ENCODE measurements at regions not wholly inside any gene's neighbourhood (a gene's known extent, or its start where the extent isn't known, plus 50 kb on each side); places are given as distances from the start of the nearest gene placed in this dataset.

DNA sequence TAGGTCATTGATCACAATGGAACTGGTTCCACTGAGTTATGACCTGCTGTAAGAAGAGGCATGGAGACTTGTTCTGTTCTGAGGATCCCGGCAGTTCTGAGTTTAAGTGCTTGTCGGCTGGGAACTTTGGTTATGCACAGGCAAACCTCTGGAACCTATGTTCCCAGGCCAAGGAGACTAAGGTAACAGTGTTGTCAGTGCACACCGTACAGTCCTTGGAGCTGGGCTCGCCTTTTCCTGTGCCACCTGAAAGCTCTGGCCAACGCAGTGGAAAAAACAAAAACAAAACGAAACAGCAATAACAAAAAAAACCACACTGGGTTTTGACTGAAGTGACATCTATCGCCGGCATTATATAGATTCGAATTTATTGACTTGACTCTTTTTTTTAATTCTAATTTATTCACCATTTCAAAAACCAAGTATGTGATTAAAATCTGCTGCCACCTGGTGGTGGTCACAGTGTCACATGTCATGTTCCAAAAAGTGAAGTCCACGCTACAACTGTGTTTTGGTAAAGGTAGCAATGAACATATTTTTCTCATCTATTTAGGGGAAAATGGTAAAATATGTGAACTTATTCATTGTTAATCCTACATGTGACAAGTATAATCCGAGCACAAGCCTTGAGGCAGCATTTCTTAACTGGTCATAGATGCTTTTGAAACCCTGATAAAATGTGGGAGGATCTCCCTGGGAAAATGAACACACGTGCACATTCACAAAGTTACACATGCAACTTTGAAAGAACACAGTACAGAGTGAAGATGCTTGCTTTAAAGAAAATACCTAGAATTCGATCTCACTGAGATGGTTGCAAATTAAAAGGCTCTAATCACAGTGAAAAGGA, 113.8 kb upstream of the PPP2R2D start (continued):
- TF ChIP-seq TCF12 (IDR thresholded peaks at IDR 0.05; ENCODE audit: low read depth, low read length) = no peak
- TF ChIP-seq, protein P1, sequence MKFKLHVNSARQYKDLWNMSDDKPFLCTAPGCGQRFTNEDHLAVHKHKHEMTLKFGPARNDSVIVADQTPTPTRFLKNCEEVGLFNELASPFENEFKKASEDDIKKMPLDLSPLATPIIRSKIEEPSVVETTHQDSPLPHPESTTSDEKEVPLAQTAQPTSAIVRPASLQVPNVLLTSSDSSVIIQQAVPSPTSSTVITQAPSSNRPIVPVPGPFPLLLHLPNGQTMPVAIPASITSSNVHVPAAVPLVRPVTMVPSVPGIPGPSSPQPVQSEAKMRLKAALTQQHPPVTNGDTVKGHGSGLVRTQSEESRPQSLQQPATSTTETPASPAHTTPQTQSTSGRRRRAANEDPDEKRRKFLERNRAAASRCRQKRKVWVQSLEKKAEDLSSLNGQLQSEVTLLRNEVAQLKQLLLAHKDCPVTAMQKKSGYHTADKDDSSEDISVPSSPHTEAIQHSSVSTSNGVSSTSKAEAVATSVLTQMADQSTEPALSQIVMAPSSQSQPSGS (IDR thresholded peaks at IDR 0.05; ENCODE audit: low read length) = no peak

DNA sequence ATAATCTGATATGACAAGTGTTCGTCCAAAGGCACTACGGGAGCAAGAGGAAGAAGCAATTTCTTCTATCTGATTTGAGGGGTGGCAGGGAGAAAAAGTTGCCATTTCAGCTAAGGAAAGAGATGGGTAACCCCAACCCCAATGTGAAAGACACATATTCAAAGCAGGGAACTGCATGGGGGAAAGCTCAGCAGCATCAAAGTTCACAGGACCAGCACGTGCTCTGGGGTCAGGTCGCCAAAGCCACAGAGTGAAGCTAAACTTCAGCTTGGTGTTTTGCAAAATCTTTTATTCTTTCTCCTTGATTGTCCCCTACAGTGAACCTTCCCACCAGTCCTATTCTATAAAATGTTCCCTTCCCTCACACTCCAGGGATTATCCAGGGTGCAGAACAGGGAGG, 112.8 kb upstream of the PPP2R2D start:
- SMC1A ChIA-PET (ENCODE audit: uncharacterized antibody, unreplicated experiment) = interaction anchor here (1.2 to 3.2 kb wide), 2 partner anchors 33 to 334 kb away, joined by 4 to 13 read pairs; no protein-coding TSS in a partner anchor
- Histone ChIP-seq H3K4me2 (ENCODE audit: control insufficient read depth, insufficient read depth) (no peak overlapping the region), H3K9me3 (replicated peaks; ENCODE audit: control insufficient read depth, insufficient read depth, low read length) (no peaks in the 10 kb centered on the region; the same call in 2 of the 3 replicates), H3K4me3 (no peak overlapping the region), H3K4me1 (ENCODE audit: control insufficient read depth, insufficient read depth, low read length) (no peaks in the 10 kb centered on the region), H3K79me2 (ENCODE audit: control insufficient read depth, insufficient read depth, low read length) (no peaks in the 10 kb centered on the region), H2AFZ (ENCODE audit: control insufficient read depth, low read depth, low read length) (no peak overlapping the region), H3K36me3 (ENCODE audit: control insufficient read depth in 2 of 2, insufficient read depth in 2 of 2, low read length in 1 of 2) (no peaks in the 10 kb centered on the region), H3K27me3 (replicated peaks in 1 of 2; ENCODE audit: control insufficient read depth in 2 of 2, insufficient read depth in 2 of 2, low read length in 1 of 2) (no peaks in the 10 kb centered on the region), H3K9ac (ENCODE audit: control insufficient read depth, insufficient read depth, low read length) (no peak overlapping the region), H3K27ac (ENCODE audit: control insufficient read depth, insufficient read depth) (no peak overlapping the region), H4K20me1 (ENCODE audit: control insufficient read depth, insufficient read depth) (no peaks in the 10 kb centered on the region)
- no TSS peak for BruUV-seq (replicated peaks)
- RAD21 ChIA-PET (ENCODE audit: unreplicated experiment) = no interaction called here
- no peak for ATAC-seq
- no peak for DNase-seq (ENCODE audit: low read depth, low spot score)
- no peak for TF ChIP-seq MEF2A (IDR thresholded peaks at IDR 0.05; ENCODE audit: insufficient read depth, low read depth, low read length)
- TF ChIP-seq BHLHE40 (IDR thresholded peaks at IDR 0.05; ENCODE audit: borderline replicate concordance in 1 of 2, low read depth in 2 of 2, low read length in 1 of 2) = peak in 1 of 2 experiments; percentile 12; a peak in 1 of 4 replicates
- intact Hi-C loops (cut with micrococcal nuclease; ENCODE audit: unreplicated experiment) = loop anchor here (2.0 kb wide), 1 partner anchor 333 kb away; no protein-coding TSS in a partner anchor
- FAIRE-seq = no peak
- in situ Hi-C loops (cut with MboI) = loop anchor here (5.0 kb wide), 1 partner anchor 1601 kb away; no protein-coding TSS in a partner anchor
- WGBS (ENCODE audit: insufficient coverage, insufficient replicate concordance, low lambda C conversion rate, missing lambda C conversion rate) = 66% methylated on average over 4 of the region's 4 CpGs
- CTCF ChIA-PET = interaction anchor here (1.1 to 1.6 kb wide), 4 partner anchors 71 to 334 kb away, joined by 3 to 5 read pairs (median 3); no protein-coding TSS in a partner anchor
- POLR2A ChIA-PET = no interaction called here
